ENCODE measurements at regions not wholly inside any gene's neighbourhood (a gene's known extent, or its start where the extent isn't known, plus 50 kb on each side); places are given as distances from the start of the nearest gene placed in this dataset.

DNA sequence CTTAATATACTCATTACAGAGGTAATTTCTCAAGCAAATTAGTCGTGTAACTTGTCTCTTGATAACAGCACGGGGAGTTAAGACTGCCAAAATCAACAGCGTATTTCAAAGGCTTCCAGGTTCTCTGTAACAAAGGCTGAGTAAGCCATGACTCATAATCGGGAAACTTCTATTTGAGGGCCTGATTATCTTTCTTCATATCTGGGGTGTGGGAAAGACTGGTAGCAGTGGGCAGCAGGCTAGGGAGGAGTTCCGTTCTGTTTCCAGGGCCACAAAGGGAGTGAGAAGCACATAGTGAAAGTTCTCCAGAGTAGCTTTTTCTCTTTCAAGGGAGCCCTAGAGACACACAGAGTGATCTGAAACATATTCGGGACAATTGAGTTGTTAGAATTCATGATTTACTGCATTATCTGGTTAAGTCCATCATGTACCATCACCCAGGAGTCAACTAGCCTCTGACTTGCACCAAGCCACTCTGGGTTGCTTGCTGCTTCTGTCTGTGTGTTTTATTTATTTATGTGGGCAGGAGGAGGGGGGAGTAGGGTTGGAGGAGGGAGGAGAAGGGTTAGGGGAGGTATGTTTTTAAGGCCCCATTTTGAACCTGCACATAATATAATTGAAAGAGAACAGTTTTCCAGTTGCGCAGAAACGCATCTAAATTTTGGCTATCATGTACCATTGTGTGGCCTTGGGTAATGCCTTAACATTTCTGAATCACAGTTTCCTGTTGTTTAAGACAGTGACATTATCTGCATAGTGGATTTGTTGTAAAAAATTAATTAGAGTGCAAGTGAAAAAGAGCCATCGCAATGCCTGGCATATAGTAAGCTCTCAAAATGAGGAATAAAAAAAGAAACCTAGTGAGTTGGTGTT lies 80.5 kb upstream of the ITPRID2 start:
- no peak for DNase-seq
- TF ChIP-seq, protein P1, sequence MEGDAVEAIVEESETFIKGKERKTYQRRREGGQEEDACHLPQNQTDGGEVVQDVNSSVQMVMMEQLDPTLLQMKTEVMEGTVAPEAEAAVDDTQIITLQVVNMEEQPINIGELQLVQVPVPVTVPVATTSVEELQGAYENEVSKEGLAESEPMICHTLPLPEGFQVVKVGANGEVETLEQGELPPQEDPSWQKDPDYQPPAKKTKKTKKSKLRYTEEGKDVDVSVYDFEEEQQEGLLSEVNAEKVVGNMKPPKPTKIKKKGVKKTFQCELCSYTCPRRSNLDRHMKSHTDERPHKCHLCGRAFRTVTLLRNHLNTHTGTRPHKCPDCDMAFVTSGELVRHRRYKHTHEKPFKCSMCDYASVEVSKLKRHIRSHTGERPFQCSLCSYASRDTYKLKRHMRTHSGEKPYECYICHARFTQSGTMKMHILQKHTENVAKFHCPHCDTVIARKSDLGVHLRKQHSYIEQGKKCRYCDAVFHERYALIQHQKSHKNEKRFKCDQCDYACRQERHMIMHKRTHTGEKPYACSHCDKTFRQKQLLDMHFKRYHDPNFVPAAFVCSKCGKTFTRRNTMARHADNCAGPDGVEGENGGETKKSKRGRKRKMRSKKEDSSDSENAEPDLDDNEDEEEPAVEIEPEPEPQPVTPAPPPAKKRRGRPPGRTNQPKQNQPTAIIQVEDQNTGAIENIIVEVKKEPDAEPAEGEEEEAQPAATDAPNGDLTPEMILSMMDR (IDR thresholded peaks at IDR 0.05; ENCODE audit: partially characterized antibody, unreplicated experiment) = no peak
- H3K9me3 Mint-ChIP-seq (ENCODE audit: unreplicated experiment) = no peaks in the 10 kb centered on the region
- no peaks in the 10 kb centered on the region for H3K4me1 Mint-ChIP-seq (ENCODE audit: low read depth, unreplicated experiment)
- no peaks in the 10 kb centered on the region for H3K36me3 Mint-ChIP-seq (ENCODE audit: unreplicated experiment)
- no peak overlapping the region for H3K4me3 Mint-ChIP-seq (ENCODE audit: unreplicated experiment)
- H3K27ac Mint-ChIP-seq (ENCODE audit: unreplicated experiment) = no peak overlapping the region
- H3K27me3 Mint-ChIP-seq (ENCODE audit: unreplicated experiment) = no peaks in the 10 kb centered on the region

DNA sequence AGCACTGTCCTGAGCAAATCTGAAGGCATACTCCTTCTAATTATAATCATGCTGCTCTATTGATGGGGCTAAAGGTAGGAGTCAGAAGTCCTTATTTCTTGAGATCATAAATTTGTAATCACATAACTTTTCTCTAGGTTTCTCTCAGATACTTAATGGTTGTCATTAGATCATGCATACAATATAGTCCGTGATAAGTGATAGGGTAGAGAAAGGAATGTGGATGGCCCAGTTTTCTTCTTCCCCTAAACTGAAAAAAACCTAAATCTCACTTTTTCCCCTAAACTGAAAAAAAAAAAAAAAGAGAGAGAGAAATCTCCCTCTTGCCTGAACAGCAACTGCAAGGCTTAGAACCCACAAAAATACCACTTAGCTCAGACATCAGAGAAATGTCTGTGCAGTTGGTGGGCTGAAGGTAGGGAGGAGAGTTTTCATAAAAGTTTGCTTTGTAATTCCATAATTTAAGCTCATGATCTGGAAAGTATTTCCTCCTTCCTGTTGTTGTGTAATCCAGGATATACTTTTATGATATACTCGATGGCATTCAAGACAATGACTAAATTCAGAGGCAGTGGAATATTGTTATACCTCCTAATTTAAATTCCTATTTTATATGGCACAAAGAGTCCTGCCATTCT lies 79.3 kb upstream of the ITPRID2 start:
- Mint-ChIP-seq H3K36me3 (ENCODE audit: unreplicated experiment) (no peaks in the 10 kb centered on the region), H3K27me3 (ENCODE audit: unreplicated experiment) (no peaks in the 10 kb centered on the region), H3K27ac (ENCODE audit: unreplicated experiment) (no peak overlapping the region), H3K9me3 (ENCODE audit: unreplicated experiment) (no peaks in the 10 kb centered on the region), H3K4me3 (ENCODE audit: unreplicated experiment) (no peak overlapping the region), H3K4me1 (ENCODE audit: low read depth, unreplicated experiment) (no peaks in the 10 kb centered on the region)
- DNase-seq = no peak
- TF ChIP-seq, protein P1 (IDR thresholded peaks at IDR 0.05; ENCODE audit: partially characterized antibody, unreplicated experiment) = no peak

DNA sequence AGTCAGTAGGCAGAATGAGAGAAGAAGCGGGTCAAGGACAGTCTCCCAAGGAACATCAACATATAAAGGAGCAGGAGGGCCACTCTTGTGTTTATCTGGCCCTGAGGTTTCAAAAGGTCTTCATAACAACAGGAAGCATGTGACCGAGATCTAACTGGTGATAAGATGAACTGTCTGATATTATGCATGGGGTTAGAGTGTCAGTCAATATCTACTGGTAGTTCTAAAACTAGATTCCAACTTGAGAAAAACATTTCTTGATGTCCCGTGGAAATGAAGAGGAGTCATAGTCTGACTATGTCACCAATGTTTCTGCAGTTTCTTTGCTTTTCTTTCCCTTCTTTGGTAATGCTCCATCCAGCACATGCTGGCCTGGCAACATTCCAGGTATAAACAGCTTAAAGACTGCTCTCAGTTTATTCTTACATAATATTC lies 77.5 kb upstream of the ITPRID2 start:
- H3K36me3 Mint-ChIP-seq (ENCODE audit: unreplicated experiment) = no peaks in the 10 kb centered on the region
- TF ChIP-seq, protein P1 (IDR thresholded peaks at IDR 0.05; ENCODE audit: partially characterized antibody, unreplicated experiment) = no peak
- no peak overlapping the region for H3K4me3 Mint-ChIP-seq (ENCODE audit: unreplicated experiment)
- no peaks in the 10 kb centered on the region for H3K27me3 Mint-ChIP-seq (ENCODE audit: unreplicated experiment)
- no peak for DNase-seq
- no peaks in the 10 kb centered on the region for H3K9me3 Mint-ChIP-seq (ENCODE audit: unreplicated experiment)
- no peak overlapping the region for H3K27ac Mint-ChIP-seq (ENCODE audit: unreplicated experiment)
- H3K4me1 Mint-ChIP-seq (ENCODE audit: low read depth, unreplicated experiment) = no peaks in the 10 kb centered on the region

DNA sequence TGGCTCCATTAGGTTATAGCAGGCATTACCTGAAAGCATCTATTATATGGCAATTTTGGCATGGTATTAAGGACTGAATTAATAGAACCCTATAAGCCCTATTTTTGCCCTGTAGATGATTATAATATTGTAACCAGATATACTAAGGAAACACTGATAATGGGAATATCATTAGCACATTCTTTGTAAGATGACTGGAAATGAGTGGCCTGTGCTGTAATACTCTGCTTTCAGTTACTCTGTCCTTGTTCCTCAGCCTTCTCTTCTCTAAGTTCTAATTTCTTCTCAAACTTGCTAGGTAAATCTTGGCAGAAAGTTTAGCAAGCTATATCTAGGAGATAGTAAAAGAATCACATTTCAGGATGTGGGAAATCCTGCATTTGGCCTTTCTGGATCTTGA lies 74.0 kb upstream of the ITPRID2 start:
- H3K9me3 Mint-ChIP-seq (ENCODE audit: unreplicated experiment) = no peaks in the 10 kb centered on the region
- H3K27me3 Mint-ChIP-seq (ENCODE audit: unreplicated experiment) = no peaks in the 10 kb centered on the region
- DNase-seq = no peak
- no peak overlapping the region for H3K4me3 Mint-ChIP-seq (ENCODE audit: unreplicated experiment)
- no peaks in the 10 kb centered on the region for H3K4me1 Mint-ChIP-seq (ENCODE audit: low read depth, unreplicated experiment)
- TF ChIP-seq, protein P1 (IDR thresholded peaks at IDR 0.05; ENCODE audit: partially characterized antibody, unreplicated experiment) = no peak
- no peak overlapping the region for H3K27ac Mint-ChIP-seq (ENCODE audit: unreplicated experiment)
- no peaks in the 10 kb centered on the region for H3K36me3 Mint-ChIP-seq (ENCODE audit: unreplicated experiment)
